ENCODE measurements at regions not wholly inside any gene's neighbourhood (a gene's known extent, or its start where the extent isn't known, plus 50 kb on each side); places are given as distances from the start of the nearest gene placed in this dataset.

DNA sequence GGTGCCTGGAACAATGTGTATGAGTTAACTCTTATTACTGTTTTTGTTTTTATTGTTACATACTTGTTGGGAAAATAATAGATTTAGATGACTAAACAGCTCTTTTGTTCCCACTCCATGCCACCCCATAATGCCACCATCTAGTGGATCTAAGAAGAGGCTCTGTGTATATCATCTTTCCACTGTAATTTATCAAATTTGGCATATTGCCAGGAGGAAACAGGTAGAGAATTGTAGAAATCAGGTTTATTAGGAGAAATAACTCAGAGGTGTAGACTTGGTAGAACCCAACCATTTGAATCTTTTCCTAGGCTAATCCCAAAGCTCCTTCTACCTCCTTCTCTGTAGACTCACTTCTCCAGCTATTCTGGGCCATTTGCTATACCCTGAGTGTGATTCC is 150.6 kb downstream of the GATB start:
- Histone ChIP-seq H3K9me3 (ENCODE audit: control insufficient read depth in 4 of 4, low read length in 3 of 4) (no peaks in the 10 kb centered on the region), H3K4me1 (ENCODE audit: control insufficient read depth in 4 of 4, insufficient read depth in 4 of 4, low read length in 3 of 4) (no peaks in the 10 kb centered on the region), H3K4me3 (ENCODE audit: low read depth in 1 of 3, low read length in 3 of 3) (no peak overlapping the region), H3K27ac (ENCODE audit: low read depth in 1 of 2, low read length in 2 of 2) (no peak overlapping the region), H3K36me3 (ENCODE audit: control insufficient read depth in 4 of 4, insufficient read depth in 3 of 4, low read depth in 1 of 4, low read length in 3 of 4) (no peaks in the 10 kb centered on the region), H3K9ac (ENCODE audit: low read depth in 1 of 2, low read length in 2 of 2) (no peak overlapping the region), H3K27me3 (ENCODE audit: control insufficient read depth in 4 of 4, insufficient read depth in 4 of 4, low read length in 3 of 4) (no peaks in the 10 kb centered on the region)
- no peak for DNase-seq (ENCODE audit: low spot score)
- TF ChIP-seq FOXA1 (IDR thresholded peaks at IDR 0.05), result no peak
- TF ChIP-seq, protein P1, sequence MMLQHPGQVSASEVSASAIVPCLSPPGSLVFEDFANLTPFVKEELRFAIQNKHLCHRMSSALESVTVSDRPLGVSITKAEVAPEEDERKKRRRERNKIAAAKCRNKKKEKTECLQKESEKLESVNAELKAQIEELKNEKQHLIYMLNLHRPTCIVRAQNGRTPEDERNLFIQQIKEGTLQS (IDR thresholded peaks at IDR 0.05), result no peak
- no peak for TF ChIP-seq RXRA (IDR thresholded peaks at IDR 0.05)
- TF ChIP-seq, protein P2, sequence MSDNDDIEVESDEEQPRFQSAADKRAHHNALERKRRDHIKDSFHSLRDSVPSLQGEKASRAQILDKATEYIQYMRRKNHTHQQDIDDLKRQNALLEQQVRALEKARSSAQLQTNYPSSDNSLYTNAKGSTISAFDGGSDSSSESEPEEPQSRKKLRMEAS (IDR thresholded peaks at IDR 0.05), result no peak
- TF ChIP-seq TAF1 (conservative IDR thresholded peaks at IDR 0.05), result no peak
- TF ChIP-seq, protein P3, sequence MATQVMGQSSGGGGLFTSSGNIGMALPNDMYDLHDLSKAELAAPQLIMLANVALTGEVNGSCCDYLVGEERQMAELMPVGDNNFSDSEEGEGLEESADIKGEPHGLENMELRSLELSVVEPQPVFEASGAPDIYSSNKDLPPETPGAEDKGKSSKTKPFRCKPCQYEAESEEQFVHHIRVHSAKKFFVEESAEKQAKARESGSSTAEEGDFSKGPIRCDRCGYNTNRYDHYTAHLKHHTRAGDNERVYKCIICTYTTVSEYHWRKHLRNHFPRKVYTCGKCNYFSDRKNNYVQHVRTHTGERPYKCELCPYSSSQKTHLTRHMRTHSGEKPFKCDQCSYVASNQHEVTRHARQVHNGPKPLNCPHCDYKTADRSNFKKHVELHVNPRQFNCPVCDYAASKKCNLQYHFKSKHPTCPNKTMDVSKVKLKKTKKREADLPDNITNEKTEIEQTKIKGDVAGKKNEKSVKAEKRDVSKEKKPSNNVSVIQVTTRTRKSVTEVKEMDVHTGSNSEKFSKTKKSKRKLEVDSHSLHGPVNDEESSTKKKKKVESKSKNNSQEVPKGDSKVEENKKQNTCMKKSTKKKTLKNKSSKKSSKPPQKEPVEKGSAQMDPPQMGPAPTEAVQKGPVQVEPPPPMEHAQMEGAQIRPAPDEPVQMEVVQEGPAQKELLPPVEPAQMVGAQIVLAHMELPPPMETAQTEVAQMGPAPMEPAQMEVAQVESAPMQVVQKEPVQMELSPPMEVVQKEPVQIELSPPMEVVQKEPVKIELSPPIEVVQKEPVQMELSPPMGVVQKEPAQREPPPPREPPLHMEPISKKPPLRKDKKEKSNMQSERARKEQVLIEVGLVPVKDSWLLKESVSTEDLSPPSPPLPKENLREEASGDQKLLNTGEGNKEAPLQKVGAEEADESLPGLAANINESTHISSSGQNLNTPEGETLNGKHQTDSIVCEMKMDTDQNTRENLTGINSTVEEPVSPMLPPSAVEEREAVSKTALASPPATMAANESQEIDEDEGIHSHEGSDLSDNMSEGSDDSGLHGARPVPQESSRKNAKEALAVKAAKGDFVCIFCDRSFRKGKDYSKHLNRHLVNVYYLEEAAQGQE (IDR thresholded peaks at IDR 0.05), result no peak
- TF ChIP-seq, protein P4, sequence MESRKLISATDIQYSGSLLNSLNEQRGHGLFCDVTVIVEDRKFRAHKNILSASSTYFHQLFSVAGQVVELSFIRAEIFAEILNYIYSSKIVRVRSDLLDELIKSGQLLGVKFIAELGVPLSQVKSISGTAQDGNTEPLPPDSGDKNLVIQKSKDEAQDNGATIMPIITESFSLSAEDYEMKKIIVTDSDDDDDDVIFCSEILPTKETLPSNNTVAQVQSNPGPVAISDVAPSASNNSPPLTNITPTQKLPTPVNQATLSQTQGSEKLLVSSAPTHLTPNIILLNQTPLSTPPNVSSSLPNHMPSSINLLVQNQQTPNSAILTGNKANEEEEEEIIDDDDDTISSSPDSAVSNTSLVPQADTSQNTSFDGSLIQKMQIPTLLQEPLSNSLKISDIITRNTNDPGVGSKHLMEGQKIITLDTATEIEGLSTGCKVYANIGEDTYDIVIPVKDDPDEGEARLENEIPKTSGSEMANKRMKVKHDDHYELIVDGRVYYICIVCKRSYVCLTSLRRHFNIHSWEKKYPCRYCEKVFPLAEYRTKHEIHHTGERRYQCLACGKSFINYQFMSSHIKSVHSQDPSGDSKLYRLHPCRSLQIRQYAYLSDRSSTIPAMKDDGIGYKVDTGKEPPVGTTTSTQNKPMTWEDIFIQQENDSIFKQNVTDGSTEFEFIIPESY (IDR thresholded peaks at IDR 0.05), result no peak
- no peak for TF ChIP-seq EGR1 (IDR thresholded peaks at IDR 0.05; ENCODE audit: low read depth in 2 of 2)
- TF ChIP-seq, protein P5, sequence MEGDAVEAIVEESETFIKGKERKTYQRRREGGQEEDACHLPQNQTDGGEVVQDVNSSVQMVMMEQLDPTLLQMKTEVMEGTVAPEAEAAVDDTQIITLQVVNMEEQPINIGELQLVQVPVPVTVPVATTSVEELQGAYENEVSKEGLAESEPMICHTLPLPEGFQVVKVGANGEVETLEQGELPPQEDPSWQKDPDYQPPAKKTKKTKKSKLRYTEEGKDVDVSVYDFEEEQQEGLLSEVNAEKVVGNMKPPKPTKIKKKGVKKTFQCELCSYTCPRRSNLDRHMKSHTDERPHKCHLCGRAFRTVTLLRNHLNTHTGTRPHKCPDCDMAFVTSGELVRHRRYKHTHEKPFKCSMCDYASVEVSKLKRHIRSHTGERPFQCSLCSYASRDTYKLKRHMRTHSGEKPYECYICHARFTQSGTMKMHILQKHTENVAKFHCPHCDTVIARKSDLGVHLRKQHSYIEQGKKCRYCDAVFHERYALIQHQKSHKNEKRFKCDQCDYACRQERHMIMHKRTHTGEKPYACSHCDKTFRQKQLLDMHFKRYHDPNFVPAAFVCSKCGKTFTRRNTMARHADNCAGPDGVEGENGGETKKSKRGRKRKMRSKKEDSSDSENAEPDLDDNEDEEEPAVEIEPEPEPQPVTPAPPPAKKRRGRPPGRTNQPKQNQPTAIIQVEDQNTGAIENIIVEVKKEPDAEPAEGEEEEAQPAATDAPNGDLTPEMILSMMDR (IDR thresholded peaks at IDR 0.05; ENCODE audit: low read depth, low read length, missing input control), result no peak
- TF ChIP-seq GABPA (IDR thresholded peaks at IDR 0.05 in 1 of 2, conservative IDR thresholded peaks at IDR 0.05 in 1 of 2), result no peak
- TF ChIP-seq FOXA2 (IDR thresholded peaks at IDR 0.05), result no peak
- TF ChIP-seq NR2F2 (IDR thresholded peaks at IDR 0.05), result no peak

DNA sequence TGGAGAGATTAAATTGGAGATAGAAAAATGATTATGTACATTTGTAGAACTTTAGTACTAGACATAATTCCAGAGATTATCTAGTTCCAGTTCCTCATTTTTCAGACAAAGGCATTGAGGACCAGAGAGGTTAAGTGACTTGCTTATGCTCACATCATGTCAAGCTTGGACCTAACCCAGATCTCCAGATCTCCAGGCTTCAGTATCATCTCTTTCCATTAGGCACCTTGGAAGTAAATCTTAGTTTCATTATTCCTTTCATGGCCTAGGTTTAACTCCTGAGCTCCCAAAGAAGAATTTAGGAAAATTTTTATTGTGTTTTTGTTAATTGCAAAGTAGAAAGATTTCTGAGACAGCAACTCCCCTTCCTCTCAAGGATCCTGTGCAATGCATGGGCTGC is 148.8 kb downstream of the GATB start:
- H3K36me3 ChIP-seq (ENCODE audit: control insufficient read depth in 4 of 4, insufficient read depth in 3 of 4, low read depth in 1 of 4, low read length in 3 of 4), result no peaks in the 10 kb centered on the region
- no peak overlapping the region for H3K9ac ChIP-seq (ENCODE audit: low read depth in 1 of 2, low read length in 2 of 2)
- no peaks in the 10 kb centered on the region for H3K27me3 ChIP-seq (ENCODE audit: control insufficient read depth in 4 of 4, insufficient read depth in 4 of 4, low read length in 3 of 4)
- DNase-seq (ENCODE audit: low spot score), result no peak
- H3K9me3 ChIP-seq (ENCODE audit: control insufficient read depth in 4 of 4, low read length in 3 of 4), result no peaks in the 10 kb centered on the region
- no peak overlapping the region for H3K4me3 ChIP-seq (ENCODE audit: low read depth in 1 of 3, low read length in 3 of 3)
- no peak overlapping the region for H3K27ac ChIP-seq (ENCODE audit: low read depth in 1 of 2, low read length in 2 of 2)
- H3K4me1 ChIP-seq (ENCODE audit: control insufficient read depth in 4 of 4, insufficient read depth in 4 of 4, low read length in 3 of 4), result no peaks in the 10 kb centered on the region
- TF ChIP-seq YY1 (IDR thresholded peaks at IDR 0.05) (no peak), NR2F2 (IDR thresholded peaks at IDR 0.05) (no peak), EGR1 (IDR thresholded peaks at IDR 0.05; ENCODE audit: low read depth in 2 of 2) (no peak), SP1 (IDR thresholded peaks at IDR 0.05) (no peak), HNF4A (conservative IDR thresholded peaks at IDR 0.05) (no peak), GABPA (IDR thresholded peaks at IDR 0.05 in 1 of 2, conservative IDR thresholded peaks at IDR 0.05 in 1 of 2) (no peak), HNF4G (IDR thresholded peaks at IDR 0.05) (no peak), JUND (IDR thresholded peaks at IDR 0.05) (no peak), TAF1 (conservative IDR thresholded peaks at IDR 0.05) (no peak), FOXA2 (IDR thresholded peaks at IDR 0.05) (no peak), FOXA1 (IDR thresholded peaks at IDR 0.05) (no peak)
- TF ChIP-seq, protein P3 (IDR thresholded peaks at IDR 0.05), result no peak
- TF ChIP-seq, protein P4 (IDR thresholded peaks at IDR 0.05), result no peak
- TF ChIP-seq, protein P1 (IDR thresholded peaks at IDR 0.05), result no peak
- TF ChIP-seq, protein P2 (IDR thresholded peaks at IDR 0.05), result no peak
